NOMO-1 treated with DMSO at 0.1 percent for 48 hours (cell line): ENCODE measurements at regions not wholly inside any gene's neighbourhood (a gene's known extent, or its start where the extent isn't known, plus 50 kb on each side); places are given as distances from the start of the nearest gene placed in this dataset.

Source experiments
- DNase-seq: peaks from one replicate; lab custom pipeline; 2025; ENCODE audit not compliant: unreplicated experiment; lab: John Stamatoyannopoulos, UW

GRCh38 chr2:181766129-181766528 lies 85.8 kb upstream of the NEUROD1 start:
- DNase-seq, result no peak

- no peak for DNase-seq
Measured at GRCh38 chr2:181770150-181770549, 89.8 kb upstream of the NEUROD1 start.

- DNase-seq, result no peak
Measured at GRCh38 chr2:181771356-181771755, 91.0 kb upstream of the NEUROD1 start.

- no peak for DNase-seq
Measured at GRCh38 chr2:181772334-181772733, 92.0 kb upstream of the NEUROD1 start.

GRCh38 chr2:181772777-181773176 lies 92.5 kb upstream of the NEUROD1 start:
- no peak for DNase-seq

- DNase-seq, result peak; percentile 74
Measured at GRCh38 chr2:181774685-181775084, 94.4 kb upstream of the NEUROD1 start.

GRCh38 chr2:181776336-181776735 lies 96.0 kb upstream of the NEUROD1 start:
- no peak for DNase-seq

GRCh38 chr2:181777734-181778133 lies 97.4 kb upstream of the NEUROD1 start:
- no peak for DNase-seq

- no peak for DNase-seq
Measured at GRCh38 chr2:181778621-181779201, 98.4 kb upstream of the NEUROD1 start.

- no peak for DNase-seq
Measured at GRCh38 chr2:181779288-181780021, 99.1 kb upstream of the NEUROD1 start.

- DNase-seq, result no peak
Measured at GRCh38 chr2:181780047-181780651, 99.8 kb upstream of the NEUROD1 start.

GRCh38 chr2:181780657-181781056 lies 100.3 kb upstream of the NEUROD1 start:
- DNase-seq, result no peak

GRCh38 chr2:181781078-181781786 lies 100.9 kb upstream of the NEUROD1 start:
- peak; percentile 55 for DNase-seq

- no peak for DNase-seq
Measured at GRCh38 chr2:181782660-181783059, 102.3 kb upstream of the NEUROD1 start.

- DNase-seq, result no peak
Measured at GRCh38 chr2:181784556-181784955, 104.2 kb upstream of the NEUROD1 start.

GRCh38 chr2:181785691-181786344 lies 105.5 kb upstream of the NEUROD1 start:
- DNase-seq, result no peak

GRCh38 chr2:181786371-181787228 lies 104.9 kb upstream of the ITPRID2 start:
- DNase-seq, result no peak

- DNase-seq, result no peak
Measured at GRCh38 chr2:181787310-181788048, 104.1 kb upstream of the ITPRID2 start.

- no peak for DNase-seq
Measured at GRCh38 chr2:181788897-181789555, 102.5 kb upstream of the ITPRID2 start.
